ENCODE measurements at regions not wholly inside any gene's neighbourhood (a gene's known extent, or its start where the extent isn't known, plus 50 kb on each side); places are given as distances from the start of the nearest gene placed in this dataset.

DNA sequence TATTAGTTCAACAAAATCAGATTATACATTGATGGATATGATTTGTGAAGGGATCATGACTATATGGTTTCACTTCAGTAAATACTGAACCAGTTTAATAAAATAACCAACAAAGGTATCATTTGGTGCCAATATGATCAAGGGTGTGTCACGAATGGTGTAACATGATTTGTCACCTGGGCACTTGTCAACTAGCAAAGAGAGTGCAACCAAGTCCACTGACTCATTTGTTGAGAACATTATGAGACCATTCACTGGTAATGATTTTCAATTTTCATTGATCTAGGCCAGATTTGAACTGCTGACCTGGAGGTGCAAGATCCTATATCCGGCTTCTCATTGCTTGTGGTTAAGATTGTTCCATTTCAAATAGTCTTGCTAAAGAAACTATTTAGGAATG lies 1037.9 kb downstream of the ROBO2 start:
- no peaks in the 10 kb centered on the region for H3K36me3 ChIP-seq
- WGBS, 2 donors (ENCODE audit: low coverage in 1 of 2), result 90 to 100% methylated on average over 1 to 2 of the region's 2 CpGs
- intact Hi-C loops (cut with DNase I; ENCODE audit: low total_unique reads), result no loop called here

DNA sequence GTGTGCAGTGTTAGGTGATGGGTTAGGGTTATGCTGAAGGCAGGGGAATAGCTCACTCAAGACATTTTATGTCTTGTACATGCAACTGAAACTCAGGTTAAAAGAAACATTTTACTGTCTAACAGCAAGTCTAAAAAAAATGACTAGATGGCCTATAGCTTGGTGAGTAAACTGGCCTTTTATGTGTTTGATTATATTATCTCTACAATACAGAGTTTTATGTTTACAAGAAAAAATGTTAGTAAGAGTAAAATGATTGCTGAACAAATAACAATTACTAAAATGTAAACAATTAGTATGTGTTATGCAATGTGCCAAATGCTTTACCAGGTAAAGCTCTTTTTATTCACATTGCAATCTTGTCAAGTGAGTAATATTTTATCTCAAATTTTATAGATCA lies 1039.6 kb downstream of the ROBO2 start:
- Histone ChIP-seq H3K36me3 (no peaks in the 10 kb centered on the region), H3K9me3 (no peaks in the 10 kb centered on the region), H3K27ac (no peak overlapping the region), H3K4me1 (no peaks in the 10 kb centered on the region), H3K27me3 (no peaks in the 10 kb centered on the region), H3K4me3 (no peak overlapping the region)
- TF ChIP-seq EP300 (IDR thresholded peaks at IDR 0.05; ENCODE audit: low read depth) (no peak), POLR2A (IDR thresholded peaks at IDR 0.05) (no peak), POLR2AphosphoS5 (IDR thresholded peaks at IDR 0.05) (no peak)
- TF ChIP-seq, protein P1, sequence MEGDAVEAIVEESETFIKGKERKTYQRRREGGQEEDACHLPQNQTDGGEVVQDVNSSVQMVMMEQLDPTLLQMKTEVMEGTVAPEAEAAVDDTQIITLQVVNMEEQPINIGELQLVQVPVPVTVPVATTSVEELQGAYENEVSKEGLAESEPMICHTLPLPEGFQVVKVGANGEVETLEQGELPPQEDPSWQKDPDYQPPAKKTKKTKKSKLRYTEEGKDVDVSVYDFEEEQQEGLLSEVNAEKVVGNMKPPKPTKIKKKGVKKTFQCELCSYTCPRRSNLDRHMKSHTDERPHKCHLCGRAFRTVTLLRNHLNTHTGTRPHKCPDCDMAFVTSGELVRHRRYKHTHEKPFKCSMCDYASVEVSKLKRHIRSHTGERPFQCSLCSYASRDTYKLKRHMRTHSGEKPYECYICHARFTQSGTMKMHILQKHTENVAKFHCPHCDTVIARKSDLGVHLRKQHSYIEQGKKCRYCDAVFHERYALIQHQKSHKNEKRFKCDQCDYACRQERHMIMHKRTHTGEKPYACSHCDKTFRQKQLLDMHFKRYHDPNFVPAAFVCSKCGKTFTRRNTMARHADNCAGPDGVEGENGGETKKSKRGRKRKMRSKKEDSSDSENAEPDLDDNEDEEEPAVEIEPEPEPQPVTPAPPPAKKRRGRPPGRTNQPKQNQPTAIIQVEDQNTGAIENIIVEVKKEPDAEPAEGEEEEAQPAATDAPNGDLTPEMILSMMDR (IDR thresholded peaks at IDR 0.05), result no peak
- DNase-seq, result no peak
- intact Hi-C loops (cut with DNase I; ENCODE audit: low total_unique reads), result no loop called here
- in situ Hi-C loops (cut with MboI; ENCODE audit: low pct_ligation_motif_present in 1 of 4, low pct_unique_long_range_greater_than_20kb in 1 of 4, low sequenced_read_pairs in 3 of 4), result no loop called here

More for the DNA sequence above, 1037.9 kb downstream of the ROBO2 start:
- H3K4me3 ChIP-seq, result no peak overlapping the region
- in situ Hi-C loops (cut with MboI; ENCODE audit: low pct_ligation_motif_present in 1 of 4, low pct_unique_long_range_greater_than_20kb in 1 of 4, low sequenced_read_pairs in 3 of 4), result no loop called here
- TF ChIP-seq POLR2A (IDR thresholded peaks at IDR 0.05), result no peak
- H3K27ac ChIP-seq, result no peak overlapping the region
- no peaks in the 10 kb centered on the region for H3K4me1 ChIP-seq
- H3K27me3 ChIP-seq, result no peaks in the 10 kb centered on the region
- no peaks in the 10 kb centered on the region for H3K9me3 ChIP-seq
- no peak for DNase-seq

DNA sequence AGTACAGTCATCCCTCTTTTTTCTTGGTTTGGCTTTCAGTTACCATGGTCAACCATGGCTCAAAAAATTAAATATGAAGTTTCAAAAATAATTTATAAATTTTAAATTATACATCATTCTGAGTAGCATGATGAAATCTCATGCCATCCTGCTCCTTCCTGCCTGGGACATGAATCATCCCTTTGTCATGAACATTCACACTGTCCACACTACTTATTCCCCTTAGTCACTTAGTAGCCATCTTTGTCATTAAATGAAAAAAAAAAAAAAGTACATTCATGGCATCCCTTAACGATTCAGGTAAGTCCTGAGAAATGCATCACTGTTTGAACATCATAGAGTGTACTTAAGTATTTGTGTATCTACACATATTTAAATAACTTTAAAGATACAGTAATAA lies 1046.3 kb downstream of the ROBO2 start:
- Histone ChIP-seq H3K4me1 (no peaks in the 10 kb centered on the region), H3K9me3 (no peaks in the 10 kb centered on the region), H3K36me3 (no peaks in the 10 kb centered on the region), H3K27me3 (no peaks in the 10 kb centered on the region), H3K4me3 (no peak overlapping the region), H3K27ac (no peak overlapping the region)
- no peak for DNase-seq
- in situ Hi-C loops (cut with MboI; ENCODE audit: low pct_ligation_motif_present in 1 of 4, low pct_unique_long_range_greater_than_20kb in 1 of 4, low sequenced_read_pairs in 3 of 4) (no loop called here), intact Hi-C loops (cut with DNase I; ENCODE audit: low total_unique reads) (no loop called here)
- WGBS, 2 donors (ENCODE audit: low coverage in 1 of 2), result 81 to 93% methylated on average over 1 of the region's 1 CpG
- no peak for TF ChIP-seq EP300 (IDR thresholded peaks at IDR 0.05; ENCODE audit: low read depth)

DNA sequence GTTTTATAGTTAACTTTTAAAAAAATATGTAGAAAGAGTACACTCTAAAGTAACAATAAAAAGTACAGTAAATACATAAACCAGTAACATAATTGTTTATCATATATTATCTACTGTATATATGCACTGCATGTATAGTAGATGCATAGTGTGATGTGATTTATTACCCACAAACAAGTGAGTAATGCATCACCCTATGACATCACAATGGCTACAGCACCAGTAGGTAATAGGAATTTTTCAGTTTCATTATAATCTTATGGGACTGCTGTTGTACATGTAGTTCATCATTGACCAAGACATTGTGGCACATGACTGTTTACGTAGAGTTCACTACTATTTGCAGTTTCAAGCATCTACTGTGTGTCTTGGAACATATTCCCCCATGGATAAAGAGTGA lies 1047.2 kb downstream of the ROBO2 start:
- intact Hi-C loops (cut with DNase I; ENCODE audit: low total_unique reads) (no loop called here), in situ Hi-C loops (cut with MboI; ENCODE audit: low pct_ligation_motif_present in 1 of 4, low pct_unique_long_range_greater_than_20kb in 1 of 4, low sequenced_read_pairs in 3 of 4) (no loop called here)
- H3K4me3 ChIP-seq, result no peak overlapping the region
- DNase-seq, result no peak
- WGBS, 2 donors (ENCODE audit: low coverage in 1 of 2), result 69 to 82% methylated on average over 1 of the region's 1 CpG
- no peaks in the 10 kb centered on the region for H3K36me3 ChIP-seq
- no peaks in the 10 kb centered on the region for H3K27me3 ChIP-seq
- no peak overlapping the region for H3K27ac ChIP-seq
- H3K4me1 ChIP-seq, result no peaks in the 10 kb centered on the region
- TF ChIP-seq EP300 (IDR thresholded peaks at IDR 0.05; ENCODE audit: low read depth) (no peak), POLR2A (IDR thresholded peaks at IDR 0.05) (no peak), POLR2AphosphoS5 (IDR thresholded peaks at IDR 0.05) (no peak)
- TF ChIP-seq, protein P1 (IDR thresholded peaks at IDR 0.05), result no peak
- H3K9me3 ChIP-seq, result no peaks in the 10 kb centered on the region

DNA sequence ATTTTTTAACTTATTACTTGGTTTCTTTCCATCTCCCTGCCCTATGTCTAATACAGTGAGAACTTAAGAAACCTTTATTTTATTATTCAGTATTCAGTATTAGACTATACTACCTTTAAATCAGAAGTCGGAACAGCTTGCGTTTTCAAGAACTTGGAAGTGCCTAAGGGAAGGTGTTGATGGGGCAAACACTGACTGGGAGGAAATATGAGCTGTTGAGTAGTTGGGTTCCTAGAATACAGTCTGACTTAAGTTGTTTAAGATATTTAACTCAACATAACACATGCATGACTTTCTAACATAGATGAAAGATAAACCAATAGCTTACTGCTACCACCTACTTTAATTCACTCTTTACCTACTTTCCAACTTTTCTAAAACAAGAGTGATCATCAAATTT lies 1048.1 kb downstream of the ROBO2 start:
- no peak for TF ChIP-seq POLR2AphosphoS5 (IDR thresholded peaks at IDR 0.05)
- TF ChIP-seq, protein P1 (IDR thresholded peaks at IDR 0.05), result no peak
- TF ChIP-seq POLR2A (IDR thresholded peaks at IDR 0.05), result no peak
- TF ChIP-seq EP300 (IDR thresholded peaks at IDR 0.05; ENCODE audit: low read depth), result no peak
- intact Hi-C loops (cut with DNase I; ENCODE audit: low total_unique reads), result no loop called here
- WGBS, 2 donors (ENCODE audit: low coverage in 1 of 2), result 95 to 97% methylated on average over 2 of the region's 2 CpGs

More for the DNA sequence above, 1048.1 kb downstream of the ROBO2 start:
- DNase-seq, result no peak
- in situ Hi-C loops (cut with MboI; ENCODE audit: low pct_ligation_motif_present in 1 of 4, low pct_unique_long_range_greater_than_20kb in 1 of 4, low sequenced_read_pairs in 3 of 4), result no loop called here
- H3K27me3 ChIP-seq, result no peaks in the 10 kb centered on the region
- H3K4me3 ChIP-seq, result no peak overlapping the region
- no peaks in the 10 kb centered on the region for H3K9me3 ChIP-seq
- H3K27ac ChIP-seq, result no peak overlapping the region
- H3K36me3 ChIP-seq, result no peaks in the 10 kb centered on the region
- H3K4me1 ChIP-seq, result no peaks in the 10 kb centered on the region

All from transverse colon (tissue), 4 donors.